ENCODE measurements at regions not wholly inside any gene's neighbourhood (a gene's known extent, or its start where the extent isn't known, plus 50 kb on each side); places are given as distances from the start of the nearest gene placed in this dataset.

DNA sequence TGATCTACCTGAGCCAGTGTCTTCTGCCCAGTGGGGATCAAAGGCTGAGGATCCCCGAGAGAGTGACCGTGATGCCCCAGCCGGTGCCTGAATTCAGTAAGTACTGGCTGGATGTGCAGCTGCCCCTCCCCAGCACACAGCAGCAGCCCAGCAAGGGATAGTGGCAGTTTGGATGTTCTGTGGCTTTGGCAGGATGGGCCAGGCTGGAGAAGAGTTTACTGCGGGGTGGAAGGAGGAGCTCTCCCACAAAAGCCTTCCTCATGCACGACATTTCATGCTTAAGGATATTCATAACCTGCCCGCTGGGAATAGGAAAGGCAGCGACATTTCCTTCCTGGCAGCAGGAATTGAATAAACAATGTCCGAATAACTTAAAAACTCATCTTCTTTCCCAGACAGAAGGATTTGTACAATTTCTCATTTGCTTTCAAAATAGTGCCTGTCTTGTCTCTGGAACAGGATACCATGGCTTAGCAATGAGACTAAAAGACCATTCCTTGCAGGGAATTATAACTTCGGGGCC, 135.6 kb upstream of the PRMT8 start:
- TF ChIP-seq, protein P1, sequence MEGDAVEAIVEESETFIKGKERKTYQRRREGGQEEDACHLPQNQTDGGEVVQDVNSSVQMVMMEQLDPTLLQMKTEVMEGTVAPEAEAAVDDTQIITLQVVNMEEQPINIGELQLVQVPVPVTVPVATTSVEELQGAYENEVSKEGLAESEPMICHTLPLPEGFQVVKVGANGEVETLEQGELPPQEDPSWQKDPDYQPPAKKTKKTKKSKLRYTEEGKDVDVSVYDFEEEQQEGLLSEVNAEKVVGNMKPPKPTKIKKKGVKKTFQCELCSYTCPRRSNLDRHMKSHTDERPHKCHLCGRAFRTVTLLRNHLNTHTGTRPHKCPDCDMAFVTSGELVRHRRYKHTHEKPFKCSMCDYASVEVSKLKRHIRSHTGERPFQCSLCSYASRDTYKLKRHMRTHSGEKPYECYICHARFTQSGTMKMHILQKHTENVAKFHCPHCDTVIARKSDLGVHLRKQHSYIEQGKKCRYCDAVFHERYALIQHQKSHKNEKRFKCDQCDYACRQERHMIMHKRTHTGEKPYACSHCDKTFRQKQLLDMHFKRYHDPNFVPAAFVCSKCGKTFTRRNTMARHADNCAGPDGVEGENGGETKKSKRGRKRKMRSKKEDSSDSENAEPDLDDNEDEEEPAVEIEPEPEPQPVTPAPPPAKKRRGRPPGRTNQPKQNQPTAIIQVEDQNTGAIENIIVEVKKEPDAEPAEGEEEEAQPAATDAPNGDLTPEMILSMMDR (IDR thresholded peaks at IDR 0.05): no peak
- TF ChIP-seq ZFX (IDR thresholded peaks at IDR 0.05; ENCODE audit: borderline replicate concordance): no peak

Measured in 22Rv1 (cell line).